Mucosa of gallbladder (tissue), 1 donor: ENCODE measurements at regions not wholly inside any gene's neighbourhood (a gene's known extent, or its start where the extent isn't known, plus 50 kb on each side); places are given as distances from the start of the nearest gene placed in this dataset.
"Not testable (repeated sequence)": the region's sequence is repeated elsewhere in the genome, so short reads cannot be mapped to it uniquely, and the experiment has no call there.

ENCODE experiments used
- DNase-seq: peaks from one replicate; pipeline ENCODE4 v3.0.0-alpha.2; 2020; ENCODE audit warnings: low spot score
- donor health status: DM: no; HTN: no; CAD: no.

DNA sequence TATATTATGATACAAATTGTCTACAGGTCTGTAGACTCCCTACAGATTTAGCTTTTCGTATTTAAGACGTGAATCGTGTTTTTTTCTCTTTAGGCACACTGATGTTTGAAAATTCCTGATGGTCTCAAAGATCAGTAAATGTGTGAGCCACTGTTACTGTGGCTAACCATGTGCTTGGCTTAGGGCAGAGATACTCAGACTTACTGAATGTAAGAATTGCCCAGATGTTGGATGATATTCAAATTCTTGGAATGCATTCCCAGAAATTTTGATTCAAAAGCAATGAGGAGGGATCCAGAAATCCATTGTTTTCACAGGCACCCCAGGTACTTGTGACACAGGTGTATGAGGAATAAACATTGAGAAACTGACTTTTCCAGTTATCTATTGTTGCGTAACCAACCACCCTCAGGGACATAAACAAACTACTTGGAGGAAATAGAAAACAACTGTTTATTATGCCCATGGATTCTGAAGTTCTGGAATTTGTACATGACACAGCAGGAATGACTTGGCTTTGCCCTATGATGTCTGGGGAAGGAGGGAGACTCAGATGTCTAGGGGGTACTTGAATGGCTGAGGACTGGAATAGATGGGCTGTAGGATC is 339.6 kb upstream of the CITED2 start:
- no peak for DNase-seq

DNA sequence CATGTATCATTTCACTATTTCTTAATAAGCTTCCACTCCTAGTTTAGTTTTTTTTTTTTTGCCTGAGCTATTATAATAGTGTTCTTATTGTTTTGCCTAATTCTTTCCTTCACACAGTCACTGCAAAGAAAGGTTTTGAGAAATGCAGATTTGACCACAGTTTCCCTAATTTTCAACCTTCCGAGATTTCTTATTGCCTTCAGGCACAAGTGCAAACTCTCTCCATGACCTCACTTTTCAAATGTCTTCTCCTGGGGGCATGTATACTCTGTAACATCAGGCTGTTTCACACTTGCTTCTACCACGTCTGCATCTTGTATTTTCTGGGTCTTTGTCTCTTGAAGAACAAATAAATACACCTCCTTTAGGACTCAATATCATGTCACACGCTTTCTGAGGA is 339.0 kb upstream of the CITED2 start:
- no peak for DNase-seq

GRCh38 chr6:139712830-139713229 is 338.4 kb upstream of the CITED2 start:
- DNase-seq: no peak

- no peak for DNase-seq
Observed at GRCh38 chr6:139711804-139712585, 337.5 kb upstream of the CITED2 start.

DNA sequence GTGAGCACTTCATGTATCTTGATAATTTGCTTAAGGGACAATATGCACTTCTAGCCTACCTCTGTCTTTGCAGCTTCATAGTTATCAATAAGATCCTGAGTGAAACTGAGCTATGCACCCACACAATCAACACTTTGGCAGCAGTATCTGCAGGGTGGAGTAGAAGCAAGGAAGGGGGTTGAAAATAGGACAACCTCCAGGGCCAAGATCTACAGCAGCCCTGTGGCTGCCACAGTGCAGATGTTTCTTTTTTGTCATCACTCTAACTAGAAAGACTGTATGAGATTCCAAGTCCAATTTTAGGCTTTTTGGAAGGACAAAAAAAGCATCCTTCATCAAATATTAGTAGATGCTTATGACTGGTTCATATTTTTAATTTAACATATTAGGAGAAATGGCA is 336.1 kb upstream of the CITED2 start:
- DNase-seq: no peak

DNA sequence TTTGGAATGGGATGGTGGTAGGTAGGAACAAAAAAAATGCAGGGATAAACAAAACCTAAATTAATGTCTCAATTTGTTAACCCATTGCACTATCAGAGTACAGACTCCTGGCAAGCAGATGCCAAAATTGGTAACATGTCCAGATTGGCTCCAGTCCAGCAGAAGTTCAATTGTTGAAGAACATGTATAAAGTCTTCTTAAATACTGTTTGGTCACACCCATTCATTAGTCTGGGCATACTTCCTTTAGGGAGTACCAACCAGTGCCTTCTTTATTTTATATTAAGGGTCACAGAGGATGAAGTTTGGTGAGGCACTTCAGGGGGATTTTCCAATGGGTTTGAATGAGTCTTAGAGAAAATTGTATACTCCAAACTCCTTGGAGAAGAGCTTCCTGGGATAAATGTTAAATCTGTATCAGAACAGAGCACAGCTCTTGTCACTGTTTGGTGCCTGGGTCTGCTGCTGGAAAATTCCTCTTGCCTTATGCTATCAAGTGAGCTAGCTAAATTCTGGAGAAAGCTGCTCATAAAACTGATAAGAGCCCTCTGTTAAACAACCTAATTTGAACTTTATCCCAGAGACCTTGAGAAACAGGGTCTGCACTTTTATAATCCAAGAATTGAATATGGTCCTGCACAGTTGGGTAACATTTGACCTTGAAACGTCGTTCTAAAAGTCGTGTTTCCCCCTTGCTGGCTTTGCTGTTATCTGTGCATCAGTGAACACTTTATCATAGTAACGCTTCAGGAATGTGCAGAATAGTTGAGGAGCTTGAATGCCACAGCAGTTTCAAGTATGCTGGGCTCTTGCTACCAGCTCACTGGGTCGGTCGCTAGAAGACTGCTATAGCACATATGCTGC is 334.1 kb upstream of the CITED2 start:
- DNase-seq: no peak

DNA sequence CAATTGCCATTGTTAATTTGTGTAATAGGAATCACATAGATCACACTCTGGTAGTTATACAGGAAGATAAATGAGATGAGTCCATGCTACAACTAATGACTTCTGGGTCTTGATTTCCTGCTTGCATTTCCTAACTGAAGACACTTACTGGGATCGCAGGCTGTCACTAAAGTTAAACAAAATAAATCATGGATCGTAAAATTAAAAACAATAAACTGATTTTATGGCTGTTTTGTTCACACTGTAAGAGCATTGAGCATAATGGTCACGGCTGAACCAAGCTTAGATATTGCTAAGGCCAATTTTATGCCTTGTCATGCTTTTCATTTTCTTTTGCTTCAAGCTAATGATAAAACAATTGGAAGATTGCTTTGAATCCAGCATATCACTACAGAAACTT is 332.5 kb upstream of the CITED2 start:
- no peak for DNase-seq

DNA sequence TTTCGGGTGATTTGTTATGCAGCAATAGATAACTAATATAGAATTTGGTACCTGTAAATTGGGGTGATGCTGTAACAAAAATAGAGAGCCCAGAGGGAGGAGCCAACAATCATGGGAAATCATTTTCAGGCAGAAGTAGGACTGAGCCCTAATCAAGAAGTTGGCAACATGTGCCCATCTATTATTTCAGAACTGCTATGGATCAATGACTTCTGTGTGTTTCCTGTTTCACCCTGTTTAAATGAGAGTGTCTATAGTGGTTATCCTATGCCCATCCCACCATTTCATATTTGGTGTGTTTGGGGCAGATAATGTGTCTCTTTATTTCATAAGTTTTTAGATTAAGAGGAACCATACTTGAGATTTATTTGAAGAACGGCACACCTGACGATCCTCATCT is 330.8 kb upstream of the CITED2 start:
- no peak for DNase-seq

DNA sequence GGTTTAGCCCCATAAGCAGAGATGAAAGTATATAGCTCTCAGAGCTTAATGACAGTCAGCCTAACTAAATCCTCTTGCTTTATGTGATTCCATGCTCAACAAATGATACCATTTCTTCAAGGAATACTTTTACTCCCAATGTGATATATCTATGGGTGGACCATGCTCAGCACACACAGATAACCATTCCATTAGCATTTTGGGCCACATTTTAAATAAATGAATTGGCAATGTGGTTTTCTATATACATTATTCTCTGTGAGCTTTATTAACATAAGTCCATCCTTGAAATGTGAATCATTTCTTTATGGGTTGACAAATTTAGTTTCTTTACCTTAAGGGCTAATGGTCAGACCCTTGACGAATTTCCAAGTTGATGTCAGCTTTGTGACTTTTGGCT is 329.3 kb upstream of the CITED2 start:
- DNase-seq: no peak

GRCh38 chr6:139702706-139703105 is 328.3 kb upstream of the CITED2 start:
- no peak for DNase-seq

- DNase-seq: no peak
Observed at GRCh38 chr6:139701695-139702094, 327.2 kb upstream of the CITED2 start.

DNA sequence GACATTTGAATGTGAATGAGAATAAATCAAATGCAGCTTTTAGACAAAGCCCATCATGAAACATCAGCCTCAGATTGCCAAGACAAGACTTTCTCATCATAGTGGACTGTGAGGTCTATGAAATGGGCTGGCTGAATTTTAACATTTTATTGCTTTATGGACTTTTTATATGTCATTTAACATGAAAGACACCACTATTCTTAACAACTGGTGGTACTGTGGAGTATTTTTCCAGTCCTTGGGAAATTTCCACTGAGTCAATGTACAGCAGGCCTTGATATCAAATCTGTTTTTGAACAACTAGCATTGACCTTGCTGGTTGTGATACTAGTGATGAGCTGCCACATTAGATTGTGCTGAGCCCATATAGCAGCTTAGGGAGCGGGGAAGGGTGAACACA is 326.6 kb upstream of the CITED2 start:
- DNase-seq: no peak

GRCh38 chr6:139699911-139700310 is 325.5 kb upstream of the CITED2 start:
- DNase-seq: no peak

- no peak for DNase-seq
Observed at GRCh38 chr6:139699335-139699734, 324.9 kb upstream of the CITED2 start.

DNA sequence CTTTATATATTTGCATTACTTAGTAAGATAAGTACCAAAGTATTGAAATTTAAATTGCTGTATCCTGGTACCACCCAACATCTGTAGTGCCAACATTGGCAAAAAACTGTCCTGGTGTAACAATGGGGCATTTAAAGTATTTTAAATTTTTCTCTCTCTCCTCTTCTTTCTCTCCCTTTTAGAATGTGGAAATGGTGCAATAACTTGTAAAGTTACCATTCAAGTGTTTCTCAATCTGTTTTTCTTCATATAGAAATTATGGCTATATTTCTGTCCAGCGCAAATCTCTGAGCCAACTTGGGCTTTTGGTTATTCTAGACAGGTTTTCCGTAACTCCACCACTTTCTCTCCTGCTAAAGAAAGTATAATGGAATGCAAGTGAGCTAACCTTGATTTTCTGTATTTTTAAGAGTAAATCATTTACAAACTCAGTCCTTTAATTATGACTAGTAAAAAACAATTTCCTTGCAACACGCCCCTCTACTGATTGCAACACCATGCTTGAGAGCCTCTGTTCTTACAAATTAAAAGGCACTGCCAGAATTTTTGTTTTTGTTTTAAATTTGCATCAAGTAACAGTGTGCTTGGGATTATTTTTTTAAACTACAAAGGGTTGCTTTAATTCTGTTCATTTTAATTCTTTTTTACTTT is 324.2 kb upstream of the CITED2 start:
- DNase-seq: no peak

DNA sequence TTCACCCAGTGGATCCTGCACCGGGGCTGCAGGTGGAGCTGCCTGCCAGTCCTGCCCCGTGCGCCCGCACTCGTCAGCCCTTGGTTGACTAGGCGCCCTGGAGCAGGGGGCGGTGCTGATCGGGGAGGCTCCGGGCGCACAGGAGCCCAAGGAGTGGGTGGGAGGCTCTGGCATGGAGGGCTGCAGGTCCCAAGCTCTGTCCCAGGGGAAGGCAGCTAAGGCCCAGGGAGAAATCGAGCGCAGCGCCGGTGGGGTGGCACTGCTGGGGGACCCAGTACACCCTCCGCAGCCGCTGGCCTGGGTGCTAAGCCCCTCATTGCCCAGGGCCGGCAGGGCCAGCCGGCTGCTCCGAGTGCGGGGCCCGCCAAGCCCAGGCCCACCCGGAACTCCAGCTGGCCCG is 323.4 kb upstream of the CITED2 start:
- DNase-seq: not testable (repeated sequence)

DNA sequence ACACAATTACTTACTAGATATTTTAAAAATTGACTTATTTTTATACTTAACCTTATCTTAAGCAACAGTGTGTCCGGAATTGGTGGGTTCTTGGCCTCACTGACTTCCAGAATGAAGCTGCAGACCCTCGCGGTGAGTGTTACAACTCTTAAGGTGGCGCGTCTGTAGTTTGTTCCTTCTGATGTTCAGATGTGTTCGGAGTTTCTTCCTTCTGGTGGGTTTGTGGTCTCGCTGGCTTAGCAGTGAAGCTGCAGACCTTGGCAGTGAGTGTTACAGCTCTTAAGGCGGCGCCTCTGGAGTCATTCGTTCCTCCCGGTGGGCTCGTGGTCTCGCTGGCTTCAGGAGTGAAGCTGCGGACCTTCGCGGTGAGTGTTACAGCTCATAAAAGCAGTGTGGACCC is 322.5 kb upstream of the CITED2 start:
- DNase-seq: not testable (repeated sequence)

DNA sequence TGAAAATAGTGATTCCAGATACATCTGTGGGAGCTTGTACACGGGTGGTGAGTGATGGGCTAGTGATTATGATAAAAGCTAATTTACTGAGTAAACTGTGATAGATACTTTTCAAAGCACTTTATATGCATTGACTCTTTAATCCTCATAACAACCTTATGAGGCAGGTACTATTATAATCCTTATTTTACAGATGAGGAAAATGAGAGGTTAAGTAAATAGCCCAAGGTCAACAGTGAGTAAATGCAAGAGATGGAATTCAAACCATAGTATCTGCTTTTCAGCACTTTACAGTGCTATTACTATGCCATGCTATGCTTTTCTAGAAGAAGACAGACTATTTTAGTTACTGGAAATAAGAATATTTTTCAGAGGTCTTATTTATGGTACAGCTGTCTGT is 320.9 kb upstream of the CITED2 start:
- DNase-seq: no peak

DNA sequence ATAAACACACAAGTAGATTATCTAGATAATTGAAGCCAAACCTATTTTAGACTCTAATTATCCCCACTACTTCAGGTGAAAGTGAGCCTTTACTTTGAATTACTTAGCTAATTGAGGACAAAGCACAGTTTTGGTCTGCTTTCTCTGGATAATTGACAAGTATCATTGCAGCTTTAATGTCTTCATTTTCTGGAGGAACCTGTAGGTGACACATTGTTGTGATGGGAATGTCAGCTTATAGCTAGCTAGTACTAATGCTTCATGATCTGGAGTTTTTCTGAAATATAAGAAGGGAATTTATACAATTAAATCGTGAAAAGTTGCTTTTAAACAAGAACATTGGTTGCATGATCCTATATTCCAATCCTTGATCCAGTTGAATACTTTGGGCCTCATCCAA is 319.3 kb upstream of the CITED2 start:
- DNase-seq: no peak

- DNase-seq: no peak
Observed at GRCh38 chr6:139690007-139690406, 315.6 kb upstream of the CITED2 start.

- DNase-seq: no peak
Observed at GRCh38 chr6:139687055-139687454, 312.6 kb upstream of the CITED2 start.

DNA sequence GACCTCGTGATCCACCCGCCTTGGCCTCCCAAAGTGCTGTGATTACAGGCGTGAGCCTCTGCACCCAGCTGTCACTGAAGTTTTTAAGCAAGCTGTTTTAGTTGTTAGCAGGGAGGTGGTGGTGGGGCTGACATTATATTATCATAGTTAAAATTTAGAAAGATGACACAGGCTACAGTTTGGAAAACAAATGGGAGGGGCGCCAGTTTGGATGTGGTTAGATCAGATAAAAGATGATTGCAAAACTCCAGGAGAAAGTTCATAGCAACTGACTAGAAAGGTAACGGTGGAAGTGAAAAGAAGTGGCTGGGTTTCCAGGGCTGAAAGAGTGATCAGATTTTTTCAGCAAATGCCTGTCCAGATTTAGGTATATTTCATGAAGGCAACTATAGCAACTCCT is 311.9 kb upstream of the CITED2 start:
- DNase-seq: no peak
